BE2C (cell line): ENCODE measurements at regions not wholly inside any gene's neighbourhood (a gene's known extent, or its start where the extent isn't known, plus 50 kb on each side); places are given as distances from the start of the nearest gene placed in this dataset.

Source experiments
- DNase-seq: peaks from one replicate; pipeline ENCODE4 v3.0.0-alpha.2; 2020
- H3K27me3 ChIP-seq: fragments of 250-450 bp; sonication (Bioruptor Pico); 2 replicates; pipeline ENCODE4 v1.5.1; 2020; ENCODE audit warnings: mild to moderate bottlenecking
- H3K36me3 ChIP-seq: fragments of 250-450 bp; sonication (Bioruptor Pico); 2 replicates; pipeline ENCODE4 v1.5.1; 2020; ENCODE audit warnings: mild to moderate bottlenecking
- H3K4me1 ChIP-seq: fragments of 250-450 bp; sonication (Bioruptor Pico); 2 replicates; pipeline ENCODE4 v1.5.1; 2020
- H3K4me3 ChIP-seq: 2 replicates; pipeline ENCODE4 v1.5.1; 2011; ENCODE audit warnings: low read depth, low read length
- H3K9me3 ChIP-seq: fragments of 250-450 bp; sonication (Bioruptor Pico); 2 replicates; pipeline ENCODE4 v1.5.1; 2020
- TF ChIP-seq, protein P1 (sequence below): IDR thresholded peaks from 2 replicates; pipeline ENCODE4 v1.5.1; 2012; ENCODE audit warnings: mild to moderate bottlenecking, low read depth, low read length

DNA sequence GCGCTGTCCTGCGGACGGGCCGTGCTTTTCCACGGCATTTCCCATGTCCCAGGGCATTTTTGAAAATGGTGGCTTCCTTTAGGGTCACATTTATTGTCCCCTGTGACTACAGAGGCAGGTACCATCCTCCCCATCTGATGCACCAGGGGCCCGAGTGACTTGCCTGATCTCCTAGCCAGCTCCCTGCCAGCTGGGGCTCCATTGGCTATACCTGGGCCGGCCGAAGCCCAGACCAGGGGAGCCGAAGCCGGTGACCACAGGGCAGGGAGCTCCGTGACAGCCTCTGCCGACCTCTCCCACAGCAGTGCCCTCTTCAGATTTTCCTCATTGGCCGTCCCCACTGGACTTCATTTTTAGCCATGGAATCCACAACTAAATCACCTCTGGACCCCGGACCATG is 170.6 kb downstream of the RBFOX3 start:
- DNase-seq: no peak
- H3K4me1 ChIP-seq: no peaks in the 10 kb centered on the region
- TF ChIP-seq, protein P1, sequence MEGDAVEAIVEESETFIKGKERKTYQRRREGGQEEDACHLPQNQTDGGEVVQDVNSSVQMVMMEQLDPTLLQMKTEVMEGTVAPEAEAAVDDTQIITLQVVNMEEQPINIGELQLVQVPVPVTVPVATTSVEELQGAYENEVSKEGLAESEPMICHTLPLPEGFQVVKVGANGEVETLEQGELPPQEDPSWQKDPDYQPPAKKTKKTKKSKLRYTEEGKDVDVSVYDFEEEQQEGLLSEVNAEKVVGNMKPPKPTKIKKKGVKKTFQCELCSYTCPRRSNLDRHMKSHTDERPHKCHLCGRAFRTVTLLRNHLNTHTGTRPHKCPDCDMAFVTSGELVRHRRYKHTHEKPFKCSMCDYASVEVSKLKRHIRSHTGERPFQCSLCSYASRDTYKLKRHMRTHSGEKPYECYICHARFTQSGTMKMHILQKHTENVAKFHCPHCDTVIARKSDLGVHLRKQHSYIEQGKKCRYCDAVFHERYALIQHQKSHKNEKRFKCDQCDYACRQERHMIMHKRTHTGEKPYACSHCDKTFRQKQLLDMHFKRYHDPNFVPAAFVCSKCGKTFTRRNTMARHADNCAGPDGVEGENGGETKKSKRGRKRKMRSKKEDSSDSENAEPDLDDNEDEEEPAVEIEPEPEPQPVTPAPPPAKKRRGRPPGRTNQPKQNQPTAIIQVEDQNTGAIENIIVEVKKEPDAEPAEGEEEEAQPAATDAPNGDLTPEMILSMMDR: no peak
- H3K36me3 ChIP-seq: no peaks in the 10 kb centered on the region
- H3K9me3 ChIP-seq: no peaks in the 10 kb centered on the region
- no peak overlapping the region for H3K4me3 ChIP-seq
- peaks cover 26% of the 10 kb centered on the region for H3K27me3 ChIP-seq

DNA sequence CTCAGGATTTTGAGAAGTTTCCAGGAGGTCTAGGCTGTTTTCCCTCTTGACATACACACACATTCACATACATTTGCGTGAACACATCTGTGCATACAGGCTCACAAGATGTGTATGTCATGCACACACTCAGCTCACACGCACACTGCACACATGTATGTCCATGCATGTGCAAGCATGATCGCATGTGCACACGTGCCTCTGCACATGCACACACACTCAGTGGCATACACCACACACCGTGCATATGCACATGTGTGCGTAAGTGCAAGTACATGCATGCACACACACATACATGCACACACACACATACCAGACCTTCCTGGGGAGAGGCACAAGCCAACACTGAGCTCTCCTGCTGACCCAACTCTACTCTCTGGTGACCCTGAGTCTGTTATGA is 171.4 kb downstream of the RBFOX3 start:
- Histone ChIP-seq H3K27me3 (peaks cover 26% of the 10 kb centered on the region), H3K36me3 (no peaks in the 10 kb centered on the region), H3K4me1 (no peaks in the 10 kb centered on the region), H3K9me3 (no peaks in the 10 kb centered on the region), H3K4me3 (no peak overlapping the region)
- TF ChIP-seq, protein P1: no peak
- no peak for DNase-seq

- peaks cover 26% of the 10 kb centered on the region for H3K27me3 ChIP-seq
- no peaks in the 10 kb centered on the region for H3K4me1 ChIP-seq
- TF ChIP-seq, protein P1: no peak
- no peaks in the 10 kb centered on the region for H3K36me3 ChIP-seq
- no peak for DNase-seq
- no peak overlapping the region for H3K4me3 ChIP-seq
- no peaks in the 10 kb centered on the region for H3K9me3 ChIP-seq
These were observed 172.1 kb downstream of the RBFOX3 start for GRCh38 chr17:79438546-79439334.

DNA sequence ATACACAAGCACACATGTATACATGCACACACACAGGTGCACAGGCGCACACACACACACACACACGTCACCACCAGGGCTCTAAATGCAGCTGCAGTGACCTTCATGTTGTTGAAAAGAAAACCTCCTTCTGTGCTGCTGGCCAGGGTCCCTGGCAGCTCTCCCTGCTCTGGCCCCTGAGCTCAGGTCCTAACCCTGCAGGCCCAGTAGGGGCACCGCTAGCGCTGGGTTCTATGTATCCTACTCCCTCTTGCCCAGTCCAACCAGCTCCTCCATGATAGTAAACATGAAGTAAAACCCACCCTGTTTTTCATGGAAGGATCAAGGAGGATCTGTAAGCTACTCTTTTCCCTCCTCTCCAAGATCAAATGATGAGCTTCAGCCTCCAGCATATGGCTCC is 172.8 kb downstream of the RBFOX3 start:
- no peak overlapping the region for H3K4me3 ChIP-seq
- TF ChIP-seq, protein P1: no peak
- H3K27me3 ChIP-seq: peaks cover 26% of the 10 kb centered on the region
- no peaks in the 10 kb centered on the region for H3K9me3 ChIP-seq
- no peaks in the 10 kb centered on the region for H3K4me1 ChIP-seq
- no peak for DNase-seq
- no peaks in the 10 kb centered on the region for H3K36me3 ChIP-seq

GRCh38 chr17:79437081-79437480 is 173.8 kb downstream of the RBFOX3 start:
- H3K9me3 ChIP-seq: no peaks in the 10 kb centered on the region
- no peaks in the 10 kb centered on the region for H3K36me3 ChIP-seq
- H3K27me3 ChIP-seq: peaks cover 26% of the 10 kb centered on the region
- no peak overlapping the region for H3K4me3 ChIP-seq
- no peak for DNase-seq
- TF ChIP-seq, protein P1: no peak
- H3K4me1 ChIP-seq: no peaks in the 10 kb centered on the region

DNA sequence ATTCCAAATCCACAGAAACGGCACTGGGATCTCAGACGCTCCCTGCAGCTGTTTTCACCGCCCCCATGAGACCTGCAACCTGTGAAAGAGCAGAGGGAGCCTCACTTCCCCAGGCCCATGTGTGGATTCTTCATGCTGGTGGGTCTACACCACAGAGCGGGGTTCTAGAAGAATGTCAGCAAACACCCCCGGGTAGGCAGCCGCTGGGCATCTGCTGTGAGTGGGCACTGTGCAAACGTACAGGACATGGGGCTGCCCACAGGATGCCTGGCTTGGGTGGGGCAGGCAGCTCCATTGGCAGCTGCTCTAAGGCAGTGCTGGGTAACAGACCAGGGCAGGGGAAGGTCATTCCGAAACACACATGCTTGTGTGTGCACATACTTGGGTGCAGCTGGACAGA is 174.9 kb downstream of the RBFOX3 start:
- Histone ChIP-seq H3K4me3 (no peak overlapping the region), H3K9me3 (no peaks in the 10 kb centered on the region), H3K36me3 (no peaks in the 10 kb centered on the region), H3K4me1 (no peaks in the 10 kb centered on the region), H3K27me3 (peaks cover 26% of the 10 kb centered on the region)
- DNase-seq: no peak
- TF ChIP-seq, protein P1: no peak
